Activated T-helper 17 cell treated with anti-CD3 and anti-CD28 coated beads, Interleukin-2, amount 50 U/mL, for 72 hours (primary cell): ENCODE measurements at regions not wholly inside any gene's neighbourhood (a gene's known extent, or its start where the extent isn't known, plus 50 kb on each side); places are given as distances from the start of the nearest gene placed in this dataset.

Source experiments
- ATAC-seq: fragments of 150-1000 bp; cut with Tn5 transposase; replicated peaks from 2 replicates; pipeline ENCODE4 v1.10.0; 2021; ENCODE audit warnings: mild to moderate bottlenecking, moderate library complexity
- H3K27ac Mint-ChIP-seq: one replicate; pipeline ENCODE4 v1.8.0; 2022; ENCODE audit warnings: mixed read lengths
- H3K27me3 Mint-ChIP-seq: one replicate; pipeline ENCODE4 v1.8.0; 2022; ENCODE audit warnings: mixed read lengths
- H3K36me3 Mint-ChIP-seq: one replicate; pipeline ENCODE4 v1.8.0; 2022; ENCODE audit warnings: low read depth, mild to moderate bottlenecking, mixed read lengths
- H3K4me1 Mint-ChIP-seq: one replicate; pipeline ENCODE4 v1.8.0; 2022; ENCODE audit warnings: mixed read lengths
- H3K4me3 Mint-ChIP-seq: one replicate; pipeline ENCODE4 v1.8.0; 2022; ENCODE audit warnings: mild to moderate bottlenecking, mixed read lengths
- H3K9me3 Mint-ChIP-seq: one replicate; pipeline ENCODE4 v1.8.0; 2022; ENCODE audit warnings: mixed read lengths

DNA sequence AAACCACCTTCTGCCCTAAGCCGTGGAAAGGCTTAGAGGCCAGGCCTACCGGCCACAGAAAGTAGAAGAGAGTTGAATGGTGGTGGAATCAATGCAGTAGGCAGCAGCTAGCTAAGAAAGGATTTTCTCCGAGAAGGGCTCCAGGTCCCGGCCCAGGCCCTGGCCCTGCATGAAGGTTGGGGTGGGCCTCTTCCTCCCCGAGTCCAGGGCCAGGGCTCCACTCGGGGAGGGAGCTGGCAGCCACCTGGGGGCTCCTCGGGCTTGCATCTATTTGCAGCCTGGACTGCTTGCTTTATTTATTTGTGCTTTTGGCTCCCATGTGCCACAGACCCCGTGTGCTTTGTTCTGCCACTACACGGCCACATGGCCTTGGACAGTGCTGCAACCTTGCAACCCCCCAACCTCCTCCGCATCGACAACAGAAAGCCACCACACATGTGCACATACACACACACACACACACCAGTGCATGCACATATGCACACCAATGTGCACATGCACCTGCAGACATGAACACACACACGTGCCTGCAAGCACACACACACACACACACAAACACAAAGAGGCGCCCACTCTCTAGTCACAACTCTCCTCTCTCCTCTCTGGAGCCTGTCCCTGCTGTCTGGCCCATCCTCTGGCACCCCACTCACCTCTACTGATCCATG lies 96.4 kb upstream of the TNRC6C start:
- no peak overlapping the region for H3K27ac Mint-ChIP-seq
- H3K4me3 Mint-ChIP-seq, result no peak overlapping the region
- no peaks in the 10 kb centered on the region for H3K36me3 Mint-ChIP-seq
- no peaks in the 10 kb centered on the region for H3K27me3 Mint-ChIP-seq
- no peak for ATAC-seq
- no peaks in the 10 kb centered on the region for H3K9me3 Mint-ChIP-seq
- peaks cover 30% of the 10 kb centered on the region for H3K4me1 Mint-ChIP-seq

DNA sequence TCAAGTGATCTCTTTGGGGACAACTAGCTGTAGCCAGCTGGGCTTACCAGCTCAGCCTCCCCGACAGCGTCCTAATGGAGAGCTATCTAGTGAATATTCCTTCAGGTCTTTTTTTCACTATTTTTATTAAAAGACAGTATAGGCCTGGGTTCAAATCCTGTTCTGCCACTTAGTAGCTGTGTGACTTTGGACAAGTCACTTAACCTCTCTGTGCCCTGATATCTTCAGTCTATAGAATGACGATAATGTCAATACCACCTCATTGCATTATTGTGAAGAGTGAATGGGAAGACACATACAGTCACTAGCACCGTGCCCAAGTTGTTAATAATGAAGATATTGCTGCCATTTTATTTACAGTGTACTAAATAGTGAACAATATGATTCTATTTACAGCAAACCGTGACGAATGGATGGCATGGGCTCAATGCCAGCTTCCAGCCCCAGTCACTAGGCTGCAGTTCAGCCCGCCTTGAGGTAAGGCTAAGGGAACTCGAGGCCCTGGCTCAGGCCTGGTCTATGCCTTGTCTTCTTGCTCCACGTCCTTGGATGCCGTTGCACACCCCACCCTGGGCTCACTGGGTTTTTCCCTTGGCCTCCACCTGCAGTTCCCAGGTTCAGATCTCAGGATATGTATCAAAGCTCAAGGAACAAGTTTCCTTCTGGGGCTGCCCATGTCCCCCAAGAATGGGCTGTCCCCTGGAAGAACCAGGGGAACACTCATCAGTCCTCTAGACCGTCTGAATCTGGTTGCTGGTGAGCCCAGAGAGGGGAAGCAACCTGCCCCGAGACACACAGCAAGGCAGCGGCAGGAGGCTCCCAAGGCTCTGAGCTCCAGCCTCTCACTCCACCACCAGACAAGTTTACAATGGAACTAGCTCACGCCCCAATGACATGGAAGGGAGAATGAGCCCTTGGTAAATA lies 95.4 kb upstream of the TNRC6C start:
- Mint-ChIP-seq H3K27me3 (no peaks in the 10 kb centered on the region), H3K27ac (no peak overlapping the region)

DNA sequence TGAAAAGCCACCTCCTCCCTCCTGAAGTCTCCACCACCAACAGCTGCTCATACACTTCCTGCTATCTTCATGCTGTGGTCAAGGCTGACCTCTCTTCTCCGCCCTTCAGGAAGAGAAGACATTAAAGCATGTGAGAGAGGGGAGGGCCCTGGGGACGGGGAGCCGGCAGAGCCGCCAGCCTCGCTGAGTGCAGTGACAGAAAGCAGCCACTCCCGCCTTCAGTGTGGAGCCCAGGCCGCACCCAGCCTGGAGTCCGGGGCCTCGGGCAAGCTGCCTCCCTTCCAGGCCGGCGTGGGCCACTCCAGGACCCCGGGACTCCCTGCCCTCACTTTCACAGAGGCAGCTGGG lies 94.7 kb upstream of the TNRC6C start:
- no peaks in the 10 kb centered on the region for H3K27me3 Mint-ChIP-seq
- ATAC-seq, result no peak
- no peaks in the 10 kb centered on the region for H3K9me3 Mint-ChIP-seq
- H3K4me3 Mint-ChIP-seq, result no peak overlapping the region
- H3K4me1 Mint-ChIP-seq, result peaks cover 15% of the 10 kb centered on the region
- H3K27ac Mint-ChIP-seq, result no peak overlapping the region
- no peaks in the 10 kb centered on the region for H3K36me3 Mint-ChIP-seq

More for the DNA sequence above, 95.4 kb upstream of the TNRC6C start:
- no peak for ATAC-seq
- Mint-ChIP-seq H3K9me3 (no peaks in the 10 kb centered on the region), H3K4me3 (no peak overlapping the region), H3K4me1 (peaks cover 22% of the 10 kb centered on the region), H3K36me3 (no peaks in the 10 kb centered on the region)

DNA sequence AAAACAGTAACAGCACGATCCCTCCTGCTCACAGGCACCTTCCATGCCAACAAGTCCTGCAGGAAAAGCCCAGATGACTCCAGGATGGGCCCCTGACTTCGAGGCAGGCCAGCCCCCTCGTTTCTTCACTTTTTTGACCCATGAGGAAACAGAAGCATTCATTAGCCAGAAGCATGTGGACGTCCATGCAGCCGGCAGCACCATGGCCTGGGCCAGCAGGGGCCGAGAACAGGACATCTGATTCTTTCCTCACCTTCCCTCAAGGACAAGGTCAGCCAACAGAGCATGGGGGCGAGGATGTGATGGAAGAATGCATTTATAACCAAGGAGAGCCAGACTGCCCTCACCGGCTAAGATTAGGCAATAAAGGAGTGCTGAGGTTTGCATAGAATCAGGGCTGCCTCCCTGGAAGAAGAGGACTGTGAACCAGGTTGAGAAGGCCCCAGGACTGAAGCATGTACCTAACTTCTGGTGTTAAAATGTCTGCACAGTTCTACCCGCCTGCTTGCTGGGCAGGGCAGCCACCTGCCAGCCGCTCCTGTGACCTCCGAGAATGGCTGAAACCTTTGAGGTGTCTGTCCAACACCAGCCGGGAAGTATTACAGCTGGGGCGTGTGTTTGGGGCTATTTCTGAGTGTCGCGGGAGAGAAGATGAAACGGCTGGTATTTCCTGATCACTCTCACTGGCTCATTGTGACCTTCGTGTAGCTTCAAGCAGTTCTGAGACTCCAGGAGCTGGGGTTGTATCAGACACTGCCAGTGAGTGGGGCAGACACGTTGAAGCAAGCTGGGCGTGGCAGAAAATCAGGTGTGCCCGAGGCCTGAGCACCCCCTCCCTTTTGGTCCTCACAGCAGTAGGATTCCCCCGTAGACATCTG lies 94.0 kb upstream of the TNRC6C start:
- Mint-ChIP-seq H3K27ac (no peak overlapping the region), H3K4me3 (no peak overlapping the region)

DNA sequence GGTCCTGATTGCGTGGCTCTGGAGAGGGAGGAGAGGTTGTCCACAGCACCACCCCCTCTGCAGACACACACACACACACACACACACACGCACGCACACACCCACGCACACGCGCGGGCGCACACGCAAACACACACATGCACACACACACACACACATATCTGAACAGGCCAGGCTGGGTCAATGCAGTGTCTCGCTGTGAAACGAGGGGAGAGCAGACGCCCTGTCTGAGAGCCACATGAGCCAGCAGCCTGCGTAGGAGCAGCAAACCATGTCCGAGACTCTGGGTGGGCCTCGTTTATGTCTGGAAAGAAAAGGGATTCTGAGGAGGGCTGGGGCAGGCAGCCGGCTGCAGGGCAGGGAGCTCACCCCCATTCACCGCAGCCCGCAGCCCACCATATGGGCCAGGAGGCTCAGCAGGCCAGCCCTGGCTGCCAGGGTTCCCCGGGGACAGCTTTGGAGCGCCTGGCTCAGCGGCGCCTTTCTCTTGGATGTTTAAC lies 93.3 kb upstream of the TNRC6C start:
- no peak for ATAC-seq
- Mint-ChIP-seq H3K4me3 (no peak overlapping the region), H3K36me3 (no peaks in the 10 kb centered on the region), H3K9me3 (no peaks in the 10 kb centered on the region), H3K27me3 (no peaks in the 10 kb centered on the region), H3K4me1 (peaks cover 15% of the 10 kb centered on the region), H3K27ac (no peak overlapping the region)

More for the DNA sequence above, 94.0 kb upstream of the TNRC6C start:
- peaks cover 15% of the 10 kb centered on the region for H3K4me1 Mint-ChIP-seq
- no peaks in the 10 kb centered on the region for H3K9me3 Mint-ChIP-seq
- no peaks in the 10 kb centered on the region for H3K27me3 Mint-ChIP-seq
- no peak for ATAC-seq
- H3K36me3 Mint-ChIP-seq, result no peaks in the 10 kb centered on the region

DNA sequence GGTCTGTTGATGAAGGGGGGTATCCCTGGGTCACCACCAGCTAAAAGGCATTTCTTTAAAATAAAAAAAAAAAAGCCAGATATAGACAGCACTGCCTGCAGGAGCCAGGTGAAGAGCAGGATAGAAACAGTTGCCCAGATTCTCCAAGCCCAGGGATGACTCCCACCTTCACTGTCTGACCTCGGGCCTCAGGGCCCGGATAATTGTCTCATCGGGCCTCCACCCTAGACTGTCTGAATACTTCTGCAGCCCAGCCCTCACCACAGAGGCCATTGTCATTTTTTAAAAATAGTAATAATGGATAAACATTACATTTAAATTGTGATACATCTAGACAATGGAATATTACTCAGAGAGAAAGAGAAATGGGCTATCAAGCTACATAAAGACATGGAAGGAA lies 92.8 kb upstream of the TNRC6C start:
- H3K36me3 Mint-ChIP-seq, result no peaks in the 10 kb centered on the region
- no peak for ATAC-seq
- H3K27ac Mint-ChIP-seq, result no peak overlapping the region

DNA sequence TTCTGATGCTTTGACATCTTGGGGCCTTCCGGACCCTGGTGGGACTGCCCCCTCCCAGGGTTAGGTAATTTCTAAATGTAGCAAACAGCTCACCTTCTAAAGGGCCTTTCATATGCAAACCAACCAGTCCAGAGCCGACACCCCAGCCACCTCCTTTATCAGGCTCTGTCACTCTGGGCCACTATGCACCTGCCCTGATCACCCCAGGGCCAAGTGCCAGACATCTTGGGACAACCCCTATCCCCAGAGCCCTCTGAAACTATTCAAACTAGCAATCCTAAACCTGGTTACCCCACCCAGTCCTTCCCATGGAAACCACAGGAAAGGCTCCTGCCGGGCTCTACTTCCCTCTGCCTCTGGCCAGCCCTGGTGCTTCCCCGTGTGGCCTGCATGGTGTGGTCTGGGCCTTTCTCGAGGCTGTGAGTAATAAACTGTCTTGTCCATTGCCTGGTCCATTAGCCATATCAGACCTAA lies 91.2 kb upstream of the TNRC6C start:
- H3K27ac Mint-ChIP-seq, result no peak overlapping the region
- H3K27me3 Mint-ChIP-seq, result no peaks in the 10 kb centered on the region
- peak; percentile 28 for ATAC-seq
- no peaks in the 10 kb centered on the region for H3K9me3 Mint-ChIP-seq
- H3K4me3 Mint-ChIP-seq, result no peak overlapping the region
- H3K36me3 Mint-ChIP-seq, result no peaks in the 10 kb centered on the region
- peaks cover 15% of the 10 kb centered on the region for H3K4me1 Mint-ChIP-seq

More for the DNA sequence above, 92.8 kb upstream of the TNRC6C start:
- Mint-ChIP-seq H3K27me3 (no peaks in the 10 kb centered on the region), H3K4me3 (no peak overlapping the region), H3K4me1 (peaks cover 15% of the 10 kb centered on the region), H3K9me3 (no peaks in the 10 kb centered on the region)

DNA sequence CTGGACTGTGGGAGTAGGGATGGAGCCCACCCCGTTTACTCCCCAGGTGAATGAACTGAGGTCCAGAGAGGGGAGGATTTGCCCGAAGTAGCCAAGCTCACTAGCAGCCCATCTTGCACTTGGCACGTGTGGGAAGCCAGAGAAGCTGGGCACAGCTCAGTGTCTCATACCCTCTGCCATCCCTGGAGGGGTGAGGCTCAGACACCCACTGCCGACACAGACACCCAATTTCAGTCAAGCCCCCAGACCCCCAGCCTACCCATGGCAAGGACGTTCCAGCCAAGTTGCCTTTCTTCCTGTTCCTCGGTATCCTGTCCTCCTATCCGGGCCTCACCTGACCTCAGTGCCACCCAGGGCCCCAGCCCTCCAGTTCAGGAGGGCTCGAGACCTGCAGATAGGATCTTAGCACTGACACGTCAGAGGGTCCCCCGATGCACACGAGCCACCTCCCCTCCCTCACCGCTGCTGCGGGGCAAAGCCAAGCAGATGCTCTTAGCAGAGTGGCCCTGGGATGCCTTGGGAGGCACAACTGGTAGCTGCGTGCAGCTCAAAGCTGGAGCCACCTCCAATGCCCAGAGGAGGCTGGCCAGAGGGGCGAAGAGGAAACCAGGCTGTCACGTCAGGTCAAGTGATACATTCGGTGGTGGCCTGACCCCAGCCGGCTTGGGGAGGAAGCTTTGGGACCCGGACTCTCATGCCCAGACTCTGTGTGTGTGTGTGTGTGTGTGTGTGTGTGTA lies 90.4 kb upstream of the TNRC6C start:
- H3K4me1 Mint-ChIP-seq, result peaks cover 17% of the 10 kb centered on the region
- no peaks in the 10 kb centered on the region for H3K27me3 Mint-ChIP-seq
- no peaks in the 10 kb centered on the region for H3K36me3 Mint-ChIP-seq
- no peaks in the 10 kb centered on the region for H3K9me3 Mint-ChIP-seq
- no peak overlapping the region for H3K27ac Mint-ChIP-seq
- H3K4me3 Mint-ChIP-seq, result no peak overlapping the region
- no peak for ATAC-seq

DNA sequence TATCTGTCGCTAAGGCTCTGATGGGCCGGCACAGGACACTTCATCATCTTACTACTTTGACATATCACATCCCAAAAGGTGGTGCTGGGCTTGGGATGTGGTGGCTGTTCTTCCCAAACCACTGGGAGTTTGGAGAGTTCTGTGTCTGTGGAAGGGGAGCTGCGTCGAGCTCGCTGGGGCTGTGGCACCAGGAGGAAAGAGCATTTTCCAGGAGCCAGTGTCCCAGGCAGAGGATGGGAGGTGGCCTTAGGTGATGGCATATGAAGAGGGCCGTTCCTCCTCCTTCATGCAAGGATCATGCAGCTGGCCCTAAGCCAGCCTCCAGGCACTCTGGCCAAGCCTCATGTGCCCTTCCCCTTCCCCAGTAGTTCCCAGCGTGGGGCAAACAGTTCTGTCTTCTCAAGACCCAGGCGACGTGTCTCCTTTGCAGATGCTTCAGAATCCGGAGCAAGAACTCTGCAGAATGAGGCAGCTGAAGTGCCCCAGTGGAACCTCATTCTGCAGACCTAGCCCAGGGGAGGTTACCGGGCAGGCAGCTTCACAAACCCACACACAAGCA lies 89.4 kb upstream of the TNRC6C start:
- no peaks in the 10 kb centered on the region for H3K36me3 Mint-ChIP-seq
- H3K27ac Mint-ChIP-seq, result no peak overlapping the region
- no peak overlapping the region for H3K4me3 Mint-ChIP-seq
- ATAC-seq, result no peak
- H3K27me3 Mint-ChIP-seq, result no peaks in the 10 kb centered on the region
- H3K4me1 Mint-ChIP-seq, result peaks cover 15% of the 10 kb centered on the region
- no peaks in the 10 kb centered on the region for H3K9me3 Mint-ChIP-seq

DNA sequence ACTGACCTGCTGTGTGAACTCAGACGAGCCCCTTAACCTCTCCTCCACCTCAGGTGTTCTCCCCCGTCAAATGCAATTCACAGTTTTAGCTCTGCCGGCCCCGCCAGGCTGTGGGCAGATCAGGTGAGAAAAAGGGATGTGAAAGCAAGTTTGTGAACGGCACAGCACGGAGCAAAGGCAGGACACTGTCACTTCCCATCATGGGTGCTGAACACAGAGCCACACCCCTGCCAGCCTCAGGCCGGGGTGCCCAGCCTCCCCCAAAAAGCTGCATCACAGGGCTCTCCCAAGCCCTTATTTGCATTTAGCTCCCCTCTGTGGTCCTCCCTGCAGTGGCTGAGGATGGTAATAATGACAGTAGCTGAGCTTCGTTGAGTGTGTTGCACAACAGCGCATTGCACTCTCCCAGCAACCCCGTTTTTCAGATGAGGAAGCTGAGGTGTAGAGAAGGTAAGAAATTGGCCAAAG lies 88.8 kb upstream of the TNRC6C start:
- ATAC-seq, result peak; percentile 19
- Mint-ChIP-seq H3K27ac (no peak overlapping the region), H3K27me3 (no peaks in the 10 kb centered on the region), H3K36me3 (no peaks in the 10 kb centered on the region), H3K9me3 (no peaks in the 10 kb centered on the region), H3K4me1 (peaks cover 15% of the 10 kb centered on the region), H3K4me3 (no peak overlapping the region)

DNA sequence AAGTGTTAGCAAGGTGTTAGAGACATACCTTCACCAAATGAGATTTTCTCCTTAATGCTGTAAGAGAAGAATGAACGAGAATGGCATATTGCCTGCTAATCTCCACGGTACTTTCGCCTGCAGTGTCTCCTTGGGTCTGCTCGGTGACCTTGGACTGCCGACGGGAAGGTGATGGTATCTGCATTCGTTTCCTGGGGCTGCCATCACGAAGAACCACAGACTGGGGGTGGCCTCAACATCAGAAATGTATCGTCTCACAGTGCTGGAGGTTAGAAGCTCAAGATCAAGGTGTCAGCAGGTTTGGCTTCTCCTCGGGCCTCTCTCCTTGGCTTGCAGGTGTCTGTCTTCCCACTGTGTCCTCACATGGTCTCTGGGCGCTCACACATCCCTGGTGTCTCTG lies 86.3 kb upstream of the TNRC6C start:
- Mint-ChIP-seq H3K27me3 (no peaks in the 10 kb centered on the region), H3K36me3 (no peaks in the 10 kb centered on the region), H3K4me1 (peaks cover 25% of the 10 kb centered on the region), H3K27ac (no peak overlapping the region), H3K4me3 (no peak overlapping the region), H3K9me3 (peaks cover 10% of the 10 kb centered on the region)
- no peak for ATAC-seq

DNA sequence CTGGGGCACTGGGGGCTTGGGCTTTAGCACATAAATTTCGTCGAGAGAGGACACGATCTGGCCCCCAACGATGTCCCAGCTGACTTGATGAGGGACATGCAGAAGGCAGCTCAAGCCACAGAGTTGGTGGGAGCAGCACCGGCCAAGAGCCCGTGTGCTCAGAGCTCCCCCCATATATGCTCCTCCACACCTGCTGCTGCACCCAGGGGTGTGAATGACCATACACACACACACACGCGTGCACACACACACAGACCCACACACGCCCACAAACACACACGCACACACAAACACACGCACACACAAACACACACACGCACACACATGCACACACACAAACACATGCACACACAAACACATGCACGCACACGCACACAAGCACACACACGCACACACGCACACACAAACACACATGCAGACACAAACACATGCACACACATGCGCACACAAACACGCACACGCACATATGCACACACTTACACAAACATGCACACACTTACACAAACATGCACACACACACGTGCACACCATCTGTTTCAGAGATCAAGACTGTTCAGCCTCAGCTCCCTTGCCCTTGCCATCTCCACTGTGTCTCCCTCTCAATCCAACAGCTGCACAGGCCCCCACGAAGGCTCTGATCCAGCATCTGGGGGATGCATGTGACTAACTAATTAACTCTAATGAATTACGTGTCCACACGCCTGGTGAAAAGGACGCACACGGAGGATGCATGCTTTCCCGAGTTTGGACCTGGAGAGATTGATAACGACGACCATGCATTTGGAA lies 85.6 kb upstream of the TNRC6C start:
- peaks cover 25% of the 10 kb centered on the region for H3K4me1 Mint-ChIP-seq

More for the DNA sequence above, 85.6 kb upstream of the TNRC6C start:
- Mint-ChIP-seq H3K9me3 (peaks cover 10% of the 10 kb centered on the region), H3K27ac (no peak overlapping the region), H3K4me3 (peak overlapping the region; percentile 9), H3K36me3 (no peaks in the 10 kb centered on the region), H3K27me3 (no peaks in the 10 kb centered on the region)
- no peak for ATAC-seq
